ENCODE measurements at regions not wholly inside any gene's neighbourhood (a gene's known extent, or its start where the extent isn't known, plus 50 kb on each side); places are given as distances from the start of the nearest gene placed in this dataset.

DNA sequence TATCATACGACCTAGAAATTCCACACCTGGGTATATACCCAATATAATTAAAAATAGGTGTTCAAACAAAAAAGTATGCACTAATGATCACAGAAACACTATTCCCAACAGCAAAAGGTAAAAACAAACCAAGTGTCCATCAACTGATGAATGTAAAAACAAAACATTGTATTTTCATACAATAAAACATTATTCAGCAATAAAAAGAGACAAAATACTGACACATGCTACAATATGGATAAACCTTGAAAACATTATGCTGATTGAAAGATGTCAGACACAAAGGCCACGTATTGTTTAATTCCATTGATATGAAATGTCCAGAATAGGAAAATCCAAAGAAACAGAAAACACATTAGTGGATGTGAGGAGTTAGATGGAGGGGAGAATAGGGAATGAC is 71.0 kb downstream of the RPL22L1 start:
- DNase-seq (ENCODE audit: low spot score): no peak
- ChIA-PET CTCF (no interaction called here), POLR2A (ENCODE audit: low non-redundant PET) (no interaction called here)
- intact Hi-C loops (cut with micrococcal nuclease; ENCODE audit: unreplicated experiment): no loop called here
- Histone ChIP-seq H3K27me3 (replicated peaks; ENCODE audit: insufficient read depth, low read depth, low read length, poor library complexity) (no peaks in the 10 kb centered on the region), H3K4me3 (ENCODE audit: low read depth, low read length, poor library complexity, severe bottlenecking) (no peak overlapping the region), H3K9me3 (ENCODE audit: low read depth, low read length, poor library complexity, severe bottlenecking) (no peaks in the 10 kb centered on the region), H3K27ac (ENCODE audit: low read depth, low read length, poor library complexity, severe bottlenecking) (no peak overlapping the region), H3K4me1 (ENCODE audit: insufficient read depth, low read length, poor library complexity, severe bottlenecking) (peaks cover 10% of the 10 kb centered on the region), H3K36me3 (ENCODE audit: insufficient read depth, low read length, poor library complexity, severe bottlenecking) (no peaks in the 10 kb centered on the region)
- no TSS peak for BruUV-seq (replicated peaks)
- TF ChIP-seq EZH2 (IDR thresholded peaks at IDR 0.05; ENCODE audit: borderline replicate concordance, low read depth, low read length, poor library complexity, severe bottlenecking): no peak
- TF ChIP-seq, protein P1, sequence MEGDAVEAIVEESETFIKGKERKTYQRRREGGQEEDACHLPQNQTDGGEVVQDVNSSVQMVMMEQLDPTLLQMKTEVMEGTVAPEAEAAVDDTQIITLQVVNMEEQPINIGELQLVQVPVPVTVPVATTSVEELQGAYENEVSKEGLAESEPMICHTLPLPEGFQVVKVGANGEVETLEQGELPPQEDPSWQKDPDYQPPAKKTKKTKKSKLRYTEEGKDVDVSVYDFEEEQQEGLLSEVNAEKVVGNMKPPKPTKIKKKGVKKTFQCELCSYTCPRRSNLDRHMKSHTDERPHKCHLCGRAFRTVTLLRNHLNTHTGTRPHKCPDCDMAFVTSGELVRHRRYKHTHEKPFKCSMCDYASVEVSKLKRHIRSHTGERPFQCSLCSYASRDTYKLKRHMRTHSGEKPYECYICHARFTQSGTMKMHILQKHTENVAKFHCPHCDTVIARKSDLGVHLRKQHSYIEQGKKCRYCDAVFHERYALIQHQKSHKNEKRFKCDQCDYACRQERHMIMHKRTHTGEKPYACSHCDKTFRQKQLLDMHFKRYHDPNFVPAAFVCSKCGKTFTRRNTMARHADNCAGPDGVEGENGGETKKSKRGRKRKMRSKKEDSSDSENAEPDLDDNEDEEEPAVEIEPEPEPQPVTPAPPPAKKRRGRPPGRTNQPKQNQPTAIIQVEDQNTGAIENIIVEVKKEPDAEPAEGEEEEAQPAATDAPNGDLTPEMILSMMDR (conservative IDR thresholded peaks at IDR 0.05; ENCODE audit: low read depth, low read length): no peak

DNA sequence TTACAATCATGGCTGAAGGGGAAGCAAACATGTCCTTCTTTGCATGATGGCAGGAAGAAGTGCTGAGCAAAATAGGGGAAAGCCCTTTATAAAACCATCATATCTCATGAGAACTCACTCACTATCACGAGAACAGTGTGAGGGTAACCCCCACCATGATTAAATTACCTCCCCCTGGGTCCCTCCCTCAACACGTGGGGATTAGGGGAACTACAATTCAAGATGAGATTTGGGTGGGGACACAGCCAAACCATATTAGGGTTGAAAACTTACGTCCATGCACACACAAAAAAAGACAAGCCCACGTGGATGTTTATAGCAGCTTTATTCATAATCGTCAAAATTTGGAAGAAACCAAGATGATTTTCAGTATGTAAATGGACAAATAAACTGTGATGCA is 72.3 kb downstream of the RPL22L1 start:
- Histone ChIP-seq H3K9me3 (ENCODE audit: low read depth, low read length, poor library complexity, severe bottlenecking) (no peaks in the 10 kb centered on the region), H3K36me3 (ENCODE audit: insufficient read depth, low read length, poor library complexity, severe bottlenecking) (no peaks in the 10 kb centered on the region), H3K4me3 (ENCODE audit: low read depth, low read length, poor library complexity, severe bottlenecking) (no peak overlapping the region), H3K27me3 (replicated peaks; ENCODE audit: insufficient read depth, low read depth, low read length, poor library complexity) (no peaks in the 10 kb centered on the region), H3K27ac (ENCODE audit: low read depth, low read length, poor library complexity, severe bottlenecking) (no peak overlapping the region), H3K4me1 (ENCODE audit: insufficient read depth, low read length, poor library complexity, severe bottlenecking) (peaks cover 1% of the 10 kb centered on the region)
- DNase-seq (ENCODE audit: low spot score): no peak
- POLR2A ChIA-PET (ENCODE audit: low non-redundant PET): no interaction called here
- no peak for TF ChIP-seq EZH2 (IDR thresholded peaks at IDR 0.05; ENCODE audit: borderline replicate concordance, low read depth, low read length, poor library complexity, severe bottlenecking)
- TF ChIP-seq, protein P1 (conservative IDR thresholded peaks at IDR 0.05; ENCODE audit: low read depth, low read length): no peak
- no TSS peak for BruUV-seq (replicated peaks)
- intact Hi-C loops (cut with micrococcal nuclease; ENCODE audit: unreplicated experiment): no loop called here
- CTCF ChIA-PET: no interaction called here

DNA sequence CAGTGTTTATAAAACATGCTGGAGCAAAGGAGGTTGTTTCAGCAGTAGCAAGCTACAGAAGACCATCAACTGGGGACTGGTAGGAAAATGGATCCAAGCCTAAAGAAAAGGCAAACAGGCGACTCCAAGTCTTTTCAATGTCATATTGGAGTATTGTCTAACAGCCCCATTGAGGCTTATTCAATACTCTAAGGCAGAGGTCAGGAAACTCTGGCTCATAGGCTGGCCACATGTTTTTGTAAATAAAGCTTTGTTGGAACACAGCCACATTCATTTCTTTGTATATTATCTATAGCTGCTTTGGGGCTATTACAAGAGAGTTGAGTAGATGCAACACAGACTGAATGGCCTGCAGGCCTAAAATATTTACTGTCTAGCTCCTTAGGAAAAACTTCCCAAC is 77.5 kb downstream of the RPL22L1 start:
- H3K27ac ChIP-seq (ENCODE audit: low read depth, low read length, poor library complexity, severe bottlenecking): no peak overlapping the region
- H3K9me3 ChIP-seq (ENCODE audit: low read depth, low read length, poor library complexity, severe bottlenecking): no peaks in the 10 kb centered on the region
- no peaks in the 10 kb centered on the region for H3K36me3 ChIP-seq (ENCODE audit: insufficient read depth, low read length, poor library complexity, severe bottlenecking)
- ChIA-PET CTCF (no interaction called here), POLR2A (ENCODE audit: low non-redundant PET) (no interaction called here)
- no peaks in the 10 kb centered on the region for H3K4me1 ChIP-seq (ENCODE audit: insufficient read depth, low read length, poor library complexity, severe bottlenecking)
- TF ChIP-seq, protein P1 (conservative IDR thresholded peaks at IDR 0.05; ENCODE audit: low read depth, low read length): no peak
- no peak for TF ChIP-seq EZH2 (IDR thresholded peaks at IDR 0.05; ENCODE audit: borderline replicate concordance, low read depth, low read length, poor library complexity, severe bottlenecking)
- H3K27me3 ChIP-seq (replicated peaks; ENCODE audit: insufficient read depth, low read depth, low read length, poor library complexity): no peaks in the 10 kb centered on the region
- no peak for DNase-seq (ENCODE audit: low spot score)
- BruUV-seq (replicated peaks): no TSS peak
- no peak overlapping the region for H3K4me3 ChIP-seq (ENCODE audit: low read depth, low read length, poor library complexity, severe bottlenecking)
- intact Hi-C loops (cut with micrococcal nuclease; ENCODE audit: unreplicated experiment): no loop called here

Measured in A673 (cell line).